8988T (cell line): ENCODE measurements at regions not wholly inside any gene's neighbourhood (a gene's known extent, or its start where the extent isn't known, plus 50 kb on each side); places are given as distances from the start of the nearest gene placed in this dataset.

Experiments
- DNase-seq: peaks from one replicate; pipeline ENCODE4 v3.0.0; 2011

DNA sequence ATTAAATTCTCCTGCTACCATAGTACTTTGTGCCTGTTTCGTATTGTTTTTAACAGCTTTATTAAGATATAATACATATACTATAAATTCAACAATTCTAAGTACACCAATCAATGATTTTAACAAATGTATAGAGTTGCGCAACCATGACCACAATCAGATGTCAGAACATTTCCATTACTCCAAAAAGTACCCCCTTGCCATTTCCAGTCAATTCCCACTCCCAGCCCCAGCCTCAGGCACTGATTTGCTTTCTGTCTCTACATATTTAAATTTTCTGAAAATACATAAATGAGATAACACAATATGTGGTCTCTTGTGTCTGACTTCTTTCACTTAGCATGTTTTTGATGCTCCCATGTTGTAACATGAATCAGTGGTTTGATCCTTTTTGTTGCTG lies 193.9 kb downstream of the FIGN start:
- DNase-seq: no peak

DNA sequence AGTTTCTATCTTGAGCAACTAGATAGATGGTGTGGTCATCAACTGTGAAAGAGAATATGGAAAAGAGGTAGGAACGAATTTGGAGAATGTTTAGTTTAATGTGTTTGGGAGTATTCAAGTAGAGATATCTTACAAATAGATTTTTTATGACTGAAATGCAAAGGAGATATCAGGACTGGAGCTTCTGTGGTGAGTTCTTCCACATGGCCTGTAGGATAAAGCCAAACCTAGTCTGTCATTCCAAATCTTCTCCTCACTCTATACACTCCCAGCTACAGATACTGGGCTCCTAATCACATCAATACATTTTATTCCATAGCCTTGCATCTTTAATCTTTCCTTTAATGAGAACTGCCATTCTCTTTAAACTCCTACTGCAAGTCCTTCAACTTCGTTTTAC lies 194.3 kb downstream of the FIGN start:
- no peak for DNase-seq

DNA sequence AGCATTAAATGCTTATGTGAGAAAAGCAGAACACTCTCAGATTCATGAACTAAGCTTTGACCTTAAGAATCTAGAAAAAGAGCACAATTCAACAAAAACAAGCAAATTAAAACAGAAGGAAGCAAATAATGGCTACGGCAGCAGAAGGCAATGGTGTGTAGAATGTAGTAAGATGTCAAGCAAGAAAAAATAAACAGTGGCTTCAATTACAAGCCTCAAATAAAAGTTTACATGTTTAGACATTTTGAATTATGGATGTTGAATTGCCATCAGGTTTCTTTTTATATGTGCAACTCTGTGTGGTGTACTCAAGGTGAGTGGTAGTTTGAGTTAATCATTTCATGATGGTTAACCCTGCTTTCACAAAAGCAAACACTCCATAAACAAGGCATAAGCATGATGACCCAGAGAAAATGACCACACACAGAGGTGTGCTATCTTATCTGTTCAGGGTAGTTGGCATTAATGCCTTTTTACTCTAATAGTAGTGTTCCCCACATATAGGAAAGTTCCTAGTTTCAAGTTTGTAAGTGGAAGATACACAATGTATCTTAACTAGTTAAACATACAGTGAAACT lies 207.1 kb downstream of the FIGN start:
- no peak for DNase-seq

DNA sequence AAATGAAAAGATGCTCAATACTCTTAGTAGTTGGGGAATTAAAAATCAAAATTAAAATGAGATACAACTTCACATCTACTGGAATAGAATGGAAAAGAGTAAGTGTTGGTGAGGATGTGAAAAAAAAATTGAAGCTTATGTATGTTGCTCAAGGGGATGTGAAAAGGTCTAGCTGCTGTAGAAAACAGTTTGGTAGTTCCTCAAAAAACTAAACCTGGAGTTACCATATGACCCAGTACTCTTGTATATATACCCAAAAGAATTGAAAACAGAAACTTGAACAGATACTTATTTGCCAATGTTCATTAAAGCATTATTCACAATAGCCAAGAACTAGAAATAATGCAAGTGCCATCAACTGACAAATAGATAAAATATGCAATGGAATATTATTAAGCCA lies 208.4 kb downstream of the FIGN start:
- no peak for DNase-seq

DNA sequence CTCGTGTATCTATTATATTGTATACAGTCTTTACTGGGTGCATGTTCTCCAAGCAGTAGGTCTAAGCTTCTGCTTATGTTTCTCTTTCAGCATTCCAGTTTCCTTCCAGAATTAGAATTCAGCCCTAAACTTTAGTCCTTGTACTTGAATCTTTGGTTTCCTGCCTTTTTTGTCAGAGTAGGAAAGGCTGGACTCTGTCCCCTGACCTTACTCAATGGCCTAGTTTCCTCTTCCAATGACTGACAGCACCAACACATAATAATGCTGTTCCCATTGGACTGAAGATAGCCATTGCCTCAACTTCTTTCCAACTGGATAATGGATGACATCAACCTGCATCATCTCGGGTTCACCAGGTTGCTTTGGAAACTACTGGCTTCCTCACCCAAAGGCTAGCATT lies 217.0 kb downstream of the FIGN start:
- DNase-seq: no peak

DNA sequence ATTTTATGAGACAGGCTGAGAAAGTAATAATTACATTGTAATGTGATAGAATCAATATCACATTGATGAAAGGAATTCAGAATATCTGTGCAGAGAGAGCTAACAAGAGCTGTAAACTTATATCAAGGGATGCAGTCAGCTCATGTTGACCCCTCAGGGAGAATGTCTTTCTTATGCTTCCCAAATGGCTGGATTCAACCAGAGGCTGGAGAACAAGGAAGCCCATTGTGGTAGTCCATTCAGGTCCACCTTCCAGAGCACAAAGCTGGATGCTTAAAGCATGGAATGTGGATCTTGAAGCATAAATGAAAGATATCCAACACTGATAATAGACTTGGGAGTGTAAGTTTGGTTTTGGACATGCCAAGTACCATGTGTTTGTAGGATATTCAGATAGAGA lies 220.0 kb downstream of the FIGN start:
- no peak for DNase-seq

DNA sequence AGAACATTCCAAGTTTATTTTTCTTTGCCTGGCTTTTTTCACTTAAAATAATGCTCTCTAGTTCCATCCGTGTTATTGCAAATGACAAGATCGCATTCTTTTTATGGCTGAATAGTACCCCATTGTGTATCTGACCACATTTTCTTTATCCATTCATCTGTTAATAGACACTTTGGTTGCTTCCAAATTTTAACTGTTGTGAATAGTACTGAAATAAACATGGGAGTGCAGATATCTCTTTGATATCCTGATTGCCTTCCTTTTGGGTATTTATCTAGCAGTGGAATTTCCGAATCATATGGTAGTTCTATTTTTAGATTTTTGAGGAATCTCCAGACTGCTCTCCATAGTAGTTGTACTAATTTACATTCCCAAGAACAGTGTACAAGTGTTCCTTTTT lies 230.5 kb downstream of the FIGN start:
- DNase-seq: no peak

DNA sequence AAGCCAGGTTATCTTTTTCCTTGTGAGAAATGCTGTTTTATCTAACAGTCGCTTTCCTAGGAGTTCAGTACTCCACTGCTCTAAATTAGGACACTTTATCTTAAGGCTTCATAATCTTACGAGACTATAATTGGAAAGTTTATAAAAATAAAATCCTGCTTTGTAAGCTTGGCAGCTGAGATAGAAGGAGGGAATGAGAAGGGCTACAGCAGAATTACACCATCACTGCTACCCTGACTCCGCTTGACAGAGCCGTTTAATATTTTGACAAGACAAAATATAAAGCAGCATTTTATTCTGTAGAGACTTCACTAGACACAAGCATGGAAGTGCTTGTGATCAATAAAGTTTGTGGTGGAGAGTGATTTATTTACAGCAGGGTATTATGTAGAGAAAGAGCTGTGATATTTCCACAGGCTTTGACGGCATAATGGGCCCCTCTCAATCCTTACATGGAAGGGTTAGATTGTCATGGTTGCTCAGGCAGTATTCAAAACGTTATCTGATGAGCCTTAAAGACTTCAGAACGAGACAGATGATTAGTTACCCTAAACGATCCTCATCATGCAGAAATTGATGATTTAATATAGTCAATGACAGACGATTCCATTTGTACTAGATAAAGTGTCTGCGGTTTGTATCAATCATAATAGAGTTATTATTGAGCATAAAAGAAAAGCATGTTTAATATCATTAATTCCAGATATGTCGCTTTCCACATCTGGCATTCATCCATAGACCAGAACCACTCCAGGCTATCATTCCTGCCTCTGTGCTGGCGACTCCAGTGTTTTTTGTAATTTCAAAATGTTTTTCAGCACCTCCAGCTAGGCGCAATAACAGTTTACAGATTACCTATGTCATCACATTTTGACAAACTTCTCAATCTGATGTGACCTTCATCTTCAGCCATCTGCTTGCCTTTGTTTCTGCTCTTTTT lies 242.2 kb downstream of the FIGN start:
- no peak for DNase-seq

DNA sequence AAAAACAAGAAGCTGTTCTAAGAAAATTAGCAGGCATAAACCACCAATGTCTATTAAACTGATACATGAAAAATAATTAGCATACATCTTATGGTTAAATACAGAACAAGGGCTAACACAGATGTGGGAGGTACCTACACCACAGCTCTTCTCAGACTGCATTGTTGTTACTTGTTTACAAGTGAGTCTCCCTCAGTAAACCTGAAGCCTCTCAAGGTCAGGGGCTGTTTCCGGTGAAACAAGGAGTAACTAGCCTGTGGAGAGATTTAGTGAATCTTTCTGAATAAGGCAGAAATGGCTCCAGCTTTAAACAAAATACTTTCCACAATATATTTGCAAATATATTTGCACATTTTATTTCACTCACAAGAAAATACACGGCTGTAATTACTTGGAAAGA lies 244.0 kb downstream of the FIGN start:
- no peak for DNase-seq

DNA sequence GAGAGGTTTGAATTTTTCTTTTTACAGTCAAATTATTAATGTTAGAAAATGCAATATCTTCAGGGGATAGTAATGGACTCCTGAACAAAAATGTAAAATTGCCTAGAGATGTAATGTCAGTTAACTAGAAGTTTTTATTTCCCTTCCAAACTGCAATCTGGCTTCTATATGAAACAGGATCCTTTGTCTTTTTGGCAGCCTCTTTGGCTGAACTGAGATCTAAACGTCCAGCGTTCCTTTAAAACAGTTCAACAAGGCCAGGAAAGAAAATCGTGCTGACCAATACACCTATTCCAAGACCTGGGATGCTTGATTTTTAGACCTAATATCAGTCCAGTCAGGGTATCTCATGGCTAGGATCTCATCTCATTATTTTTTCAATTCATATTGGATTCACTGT lies 245.5 kb downstream of the FIGN start:
- DNase-seq: no peak

DNA sequence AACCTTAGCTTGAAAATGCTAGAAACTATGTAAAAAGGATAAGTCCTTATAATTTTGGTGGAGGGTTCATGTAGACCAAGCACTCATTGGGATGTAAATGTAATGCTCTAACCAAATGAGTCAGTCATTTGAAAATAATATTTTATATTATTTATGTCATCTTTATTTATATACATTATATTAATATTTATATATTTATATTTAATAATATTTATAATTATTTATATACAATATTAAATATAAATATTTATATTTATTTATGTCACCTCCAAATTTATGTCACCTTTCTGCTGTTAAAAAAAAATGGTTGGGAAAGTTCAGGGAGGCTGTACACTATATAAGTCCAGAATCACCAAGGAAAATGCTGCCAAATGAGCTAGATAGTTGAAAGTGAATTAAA lies 254.3 kb downstream of the FIGN start:
- no peak for DNase-seq

DNA sequence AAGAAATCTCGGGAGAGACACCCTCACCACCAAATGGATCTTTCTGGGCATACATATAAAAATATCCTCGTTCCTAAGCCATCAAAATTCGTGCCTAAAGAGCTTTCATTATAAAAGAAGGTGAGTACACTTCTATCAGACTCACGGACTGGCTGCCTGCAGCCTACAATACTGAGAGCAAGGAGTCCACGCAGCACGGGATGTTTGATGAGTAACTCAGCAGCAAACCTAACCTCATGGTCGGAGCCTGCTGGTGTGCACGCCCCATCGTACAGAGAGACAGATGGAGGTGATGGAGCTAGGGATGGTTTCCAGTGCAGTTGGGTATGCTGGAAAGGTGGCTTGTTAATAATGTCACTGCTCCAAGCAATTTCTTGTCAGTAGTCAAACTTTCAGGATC lies 256.2 kb downstream of the FIGN start:
- DNase-seq: no peak

DNA sequence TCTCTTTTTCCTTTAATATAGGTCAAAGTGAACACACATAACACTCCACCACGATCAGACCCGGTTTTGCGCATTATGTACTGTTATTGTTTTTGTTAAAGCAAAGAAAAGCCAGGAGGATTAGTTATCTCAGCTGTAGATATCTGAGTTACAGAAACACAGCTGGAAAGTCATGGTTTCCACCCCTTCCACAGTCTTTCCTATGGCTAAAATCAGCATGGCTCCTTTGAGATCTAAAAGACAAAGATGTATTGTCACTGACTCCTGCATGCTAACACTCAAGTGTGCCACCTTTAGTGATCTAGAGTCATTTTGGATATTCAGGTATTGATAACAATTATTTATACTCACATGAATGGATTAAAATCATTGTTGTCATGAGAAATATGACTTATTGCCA lies 260.0 kb downstream of the FIGN start:
- no peak for DNase-seq

DNA sequence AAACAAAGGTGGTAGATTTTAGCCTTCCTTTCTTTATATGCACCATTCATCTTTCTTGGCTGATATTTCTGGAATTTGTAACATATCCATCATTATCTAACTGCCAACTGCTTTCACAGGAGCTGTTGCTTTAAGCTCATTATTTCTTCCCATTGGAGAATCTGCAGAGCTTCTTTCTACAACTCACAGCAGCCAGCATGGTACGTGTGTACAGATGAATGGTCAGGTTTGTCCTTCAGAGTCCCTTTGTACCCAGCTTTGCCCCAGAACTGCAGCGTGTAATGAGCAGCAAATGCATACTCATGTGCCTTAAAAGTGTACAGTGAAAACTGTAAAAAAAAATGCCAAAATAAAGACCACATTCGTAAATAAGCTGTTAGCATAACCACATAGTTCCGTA lies 260.9 kb downstream of the FIGN start:
- no peak for DNase-seq

DNA sequence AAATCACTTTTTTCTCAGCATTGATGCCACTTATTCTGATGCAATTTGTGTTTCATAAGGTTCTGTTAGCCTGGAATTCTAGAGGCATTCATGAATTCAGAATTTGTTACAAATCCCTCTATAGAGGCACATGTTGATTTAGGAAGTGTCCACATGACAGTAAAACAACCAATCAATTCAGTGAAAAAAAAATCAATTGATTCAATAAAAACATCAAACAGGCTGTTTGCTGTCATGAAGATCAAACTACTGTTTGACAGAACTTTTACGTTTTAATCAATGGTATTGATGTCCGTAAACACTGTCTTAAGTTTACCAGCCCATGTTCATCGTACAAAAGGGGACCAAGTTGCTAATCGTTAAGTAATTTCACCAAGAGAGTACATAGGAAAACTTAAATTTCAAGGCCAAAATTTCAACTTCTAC lies 261.5 kb downstream of the FIGN start:
- DNase-seq: no peak

DNA sequence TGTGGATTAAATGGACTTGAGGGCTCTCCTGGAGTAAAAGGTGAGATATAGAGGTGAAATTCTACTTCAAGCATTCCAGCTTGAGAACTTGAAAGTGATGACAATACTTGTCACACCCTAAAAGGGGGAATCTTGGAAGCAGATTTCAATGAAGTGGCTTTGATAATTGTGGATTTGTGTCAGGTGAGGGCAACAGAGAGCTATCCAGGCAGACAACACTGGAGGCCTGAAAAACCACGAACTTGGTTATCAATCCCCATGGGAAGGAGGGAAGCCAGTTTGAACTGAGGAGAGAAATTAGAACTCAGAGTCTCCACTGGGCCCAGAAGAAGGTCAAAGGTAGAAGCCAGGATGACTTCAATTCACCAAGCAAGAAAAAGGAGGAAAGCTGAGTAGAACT lies 263.9 kb downstream of the FIGN start:
- DNase-seq: no peak

DNA sequence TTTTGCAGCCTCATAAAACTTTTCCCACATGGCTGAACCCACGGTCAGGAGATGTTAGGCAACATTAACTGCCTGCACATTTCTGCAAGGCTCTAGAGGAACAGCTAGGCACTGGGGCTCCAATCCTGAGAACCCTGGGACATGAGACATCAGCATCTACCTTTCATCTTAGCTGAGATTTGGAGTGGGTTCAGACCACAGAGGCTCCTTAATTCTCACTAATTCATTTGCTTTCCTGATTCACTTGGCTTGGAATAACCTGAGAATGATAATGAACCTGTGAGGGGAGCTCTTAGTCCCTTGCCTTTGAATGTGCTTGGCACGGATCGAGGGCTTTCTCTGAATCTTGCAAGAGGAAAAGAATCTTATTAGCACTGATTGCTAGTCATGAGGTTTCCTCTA lies 266.2 kb downstream of the FIGN start:
- DNase-seq: no peak

DNA sequence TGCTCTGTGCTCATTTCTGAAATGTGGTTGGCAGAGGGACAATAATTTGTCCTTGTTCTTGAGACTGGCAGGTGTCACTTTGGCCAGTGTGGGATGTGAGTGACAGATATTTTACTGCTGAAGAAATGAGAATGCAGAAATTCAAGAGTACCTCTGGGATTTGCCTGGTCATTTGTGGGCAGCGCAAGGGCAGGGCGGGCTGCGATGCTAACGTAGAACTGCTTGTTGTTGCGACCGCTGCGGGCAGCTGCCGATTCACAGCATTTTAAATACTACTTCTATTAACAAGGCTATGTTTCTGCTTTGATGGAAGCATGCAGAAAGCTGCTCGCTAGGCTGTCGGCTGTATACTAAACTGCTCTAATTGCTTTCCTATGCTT lies 268.6 kb downstream of the FIGN start:
- no peak for DNase-seq

DNA sequence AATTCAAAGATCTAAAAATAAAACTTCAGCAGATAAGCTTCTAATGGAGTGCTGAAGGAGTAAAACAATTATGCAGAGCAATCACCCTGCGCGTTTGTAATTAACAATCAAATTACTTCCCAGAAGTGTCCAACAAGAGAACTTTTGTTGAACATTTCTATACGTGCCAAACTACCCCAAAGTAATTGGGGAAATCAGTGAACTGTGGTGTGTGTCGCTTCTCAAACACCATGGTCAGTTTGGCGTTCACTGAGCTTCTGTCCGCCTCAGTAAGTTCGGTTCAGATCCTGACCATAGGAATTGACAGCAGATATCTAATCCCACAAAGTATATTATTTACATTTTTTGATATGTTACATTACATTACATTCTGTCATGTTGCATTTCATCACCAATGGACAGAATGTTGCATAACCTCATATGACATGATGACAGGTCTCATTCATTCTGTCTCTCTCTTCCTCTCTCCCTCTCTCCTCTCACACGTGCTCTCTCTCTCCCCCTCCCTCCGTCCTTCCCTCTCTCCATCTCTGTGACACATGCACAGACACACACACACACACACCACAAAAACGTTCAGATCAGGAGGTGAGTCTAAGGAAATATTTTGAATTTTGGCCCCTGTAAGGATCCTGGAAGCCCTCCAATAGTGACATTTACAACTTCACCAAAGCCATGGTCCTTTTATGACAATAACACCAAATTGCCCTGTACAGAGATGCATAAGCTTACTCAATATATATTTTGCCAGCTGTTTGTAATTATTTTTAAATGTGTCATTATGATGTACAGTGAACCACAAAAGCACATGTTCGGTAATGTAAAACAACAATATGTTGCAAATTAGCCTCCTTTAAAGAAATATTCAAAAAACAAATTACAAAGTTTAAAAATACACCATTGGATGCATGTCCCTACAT lies 269.2 kb downstream of the FIGN start:
- no peak for DNase-seq

DNA sequence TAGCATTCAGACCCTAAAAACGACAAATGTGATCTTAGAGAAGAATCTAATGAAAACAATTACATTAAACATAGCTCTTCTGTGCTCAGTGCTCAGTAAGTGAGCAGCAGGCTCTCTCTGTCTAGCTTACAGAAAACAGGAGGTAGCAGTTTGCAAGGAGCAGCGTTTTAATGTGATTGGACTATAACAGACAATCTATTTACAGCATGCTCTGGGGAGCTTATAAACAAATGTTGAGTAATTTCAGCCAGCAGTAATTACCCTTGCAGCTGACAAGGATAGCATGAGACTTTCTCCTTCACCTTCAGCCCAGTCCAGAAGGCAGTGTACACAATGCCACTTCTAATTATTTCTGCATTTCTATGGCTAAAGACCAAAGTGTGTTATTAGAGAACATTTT lies 270.4 kb downstream of the FIGN start:
- DNase-seq: no peak

DNA sequence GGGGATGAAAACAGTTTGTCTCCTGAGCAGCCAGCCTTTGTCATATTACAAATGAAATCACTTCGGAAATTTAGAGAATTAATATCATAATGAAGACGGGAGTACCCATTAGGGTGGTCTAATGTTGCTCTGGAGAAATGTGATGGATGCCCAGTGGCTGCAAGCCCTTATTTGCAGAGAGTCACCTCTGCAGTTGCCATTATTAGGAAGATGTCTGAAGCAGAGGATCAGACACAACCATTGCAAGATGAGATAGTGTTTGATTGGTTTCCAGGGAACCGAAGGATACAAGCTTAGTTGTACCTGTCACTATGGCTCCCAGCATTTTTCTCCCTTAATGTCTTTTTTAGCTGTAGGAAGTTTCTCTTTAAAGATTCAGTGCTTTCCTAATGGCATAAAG lies 272.4 kb downstream of the FIGN start:
- DNase-seq: no peak

DNA sequence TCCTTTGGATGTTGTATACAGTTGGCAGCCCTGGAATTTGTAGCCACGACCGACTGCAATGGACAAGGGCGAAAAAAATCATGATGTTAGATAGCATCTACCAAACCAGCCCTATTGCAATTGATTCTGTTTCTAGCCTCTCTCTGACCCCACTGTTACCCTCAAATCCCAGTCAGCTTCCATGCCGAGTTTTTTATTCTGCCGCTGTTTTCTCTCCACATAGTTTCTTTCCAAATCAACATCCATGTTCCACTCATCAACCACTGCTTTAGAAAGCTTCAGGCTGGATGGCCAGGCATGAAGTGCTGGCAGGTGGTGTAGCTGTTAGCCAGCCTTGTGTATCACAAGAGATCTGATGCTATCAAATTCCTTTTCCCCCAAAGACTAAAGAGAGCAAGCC lies 272.8 kb downstream of the FIGN start:
- no peak for DNase-seq

DNA sequence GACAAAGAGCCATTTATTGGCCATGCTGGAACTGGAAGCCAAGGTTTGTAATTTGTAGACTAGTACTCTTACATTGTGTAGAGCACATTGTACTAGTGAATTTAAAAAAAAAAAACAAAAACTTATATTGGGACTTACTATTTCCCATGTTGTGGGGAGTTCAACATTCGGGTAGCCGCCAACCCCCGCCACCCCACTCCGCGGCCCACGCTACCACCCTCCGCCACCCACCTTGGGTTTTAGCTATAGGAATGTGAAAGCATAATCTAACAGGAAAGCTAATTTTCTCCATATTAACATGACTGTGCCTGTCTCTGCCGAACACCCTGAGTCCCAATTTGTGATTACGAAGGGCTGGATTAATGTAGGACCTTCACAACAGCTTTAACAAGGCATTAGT lies 275.8 kb downstream of the FIGN start:
- no peak for DNase-seq
